H1 (cell line): ENCODE measurements at regions not wholly inside any gene's neighbourhood (a gene's known extent, or its start where the extent isn't known, plus 50 kb on each side); places are given as distances from the start of the nearest gene placed in this dataset.

Experiments
- CTCF ChIA-PET: fragments of 300-600 bp; sonication (Branson Sonifier 250); formaldehyde crosslinking; loops from one replicate; lab custom pipeline; 2021; ENCODE audit not compliant: partially characterized antibody; lab: Charles Lee
- POLR2A ChIA-PET: fragments of 300-600 bp; sonication (Branson Sonifier 250); formaldehyde crosslinking; loops from one replicate; lab custom pipeline; 2021; ENCODE audit warnings: inconsistent platforms; ENCODE audit not compliant: partially characterized antibody; lab: Charles Lee
- DNase-seq, 2 experiments: peaks; one replicate each; pipeline versions ENCODE4 v3.0.0 to v3.0.0-alpha.2; 2010 to 2022; ENCODE audit warnings: low spot score in 2 of 2, low read depth in 1 of 2, mixed read lengths in 1 of 2
- FAIRE-seq: peaks from 2 replicates; lab custom pipeline; 2011; peaks lifted over from hg19 to GRCh38; lab: Jason Lieb, UNC
- H2AFZ ChIP-seq: 2 replicates; pipeline ENCODE4 v1.8.1; 2012; ENCODE audit warnings: low read length, inconsistent platforms
- H2AK5ac ChIP-seq: 2 replicates; pipeline ENCODE4 v1.6.1; 2013; ENCODE audit warnings: low read depth, low read length
- H2BK120ac ChIP-seq: replicated peaks from 2 replicates; pipeline ENCODE3; 2013; ENCODE audit warnings: low read depth, low read length, inconsistent platforms
- H2BK12ac ChIP-seq: 2 replicates; pipeline ENCODE4 v1.6.1; 2013; ENCODE audit warnings: low read depth, low read length
- H2BK15ac ChIP-seq: 2 replicates; pipeline ENCODE4 v1.6.1; 2013; ENCODE audit warnings: low read length
- H2BK20ac ChIP-seq: 2 replicates; pipeline ENCODE4 v1.6.1; 2013; ENCODE audit warnings: low read length
- H2BK5ac ChIP-seq: 2 replicates; pipeline ENCODE4 v1.6.1; 2013; ENCODE audit warnings: low read depth, low read length
- H3K14ac ChIP-seq: 2 replicates; pipeline ENCODE4 v1.6.1; 2013; ENCODE audit warnings: inconsistent platforms; ENCODE audit not compliant: insufficient read length
- H3K18ac ChIP-seq: 2 replicates; pipeline ENCODE4 v1.6.1; 2013; ENCODE audit warnings: low read length; ENCODE audit errors: extremely low read depth
- H3K23ac ChIP-seq: 2 replicates; pipeline ENCODE4 v1.6.1; 2013; ENCODE audit warnings: inconsistent platforms; ENCODE audit not compliant: insufficient read length
- H3K23me2 ChIP-seq: 2 replicates; pipeline ENCODE4 v1.6.1; 2013; ENCODE audit warnings: low read depth, low read length
- H3K27ac ChIP-seq: 2 replicates; pipeline ENCODE4 v1.6.1; 2011; ENCODE audit warnings: low read depth, low read length, inconsistent platforms
- H3K27me3 ChIP-seq, 4 experiments: replicated peaks in 1 of 4; 1 replicate in 1 of 4; 2 replicates in 3 of 4; pipeline versions ENCODE4 v1.6.1 to v1.8.1; 2011 to 2013; ENCODE audit warnings: low read length in 3 of 4, mild to moderate bottlenecking in 3 of 4, inconsistent platforms in 2 of 4, mixed read lengths in 2 of 4, moderate library complexity in 1 of 4; ENCODE audit not compliant: control insufficient read depth in 3 of 4, insufficient read depth in 3 of 4; ENCODE audit errors: extremely low read depth in 1 of 4
- H3K36me3 ChIP-seq, 4 experiments: 2 replicates each; pipeline versions ENCODE4 v1.6.1 to v1.8.1; 2011 to 2013; ENCODE audit warnings: mild to moderate bottlenecking in 4 of 4, low read length in 3 of 4, moderate library complexity in 2 of 4, control low read depth in 1 of 4, inconsistent platforms in 1 of 4; ENCODE audit not compliant: insufficient read depth in 4 of 4, control insufficient read depth in 2 of 4
- H3K4ac ChIP-seq: replicated peaks from 2 replicates; pipeline ENCODE3; 2013; ENCODE audit warnings: low read length, low read depth, mixed read lengths, inconsistent platforms; ENCODE audit not compliant: insufficient read length
- H3K4me1 ChIP-seq, 4 experiments: replicated peaks in 1 of 4; 1 replicate in 1 of 4; 2 replicates in 3 of 4; pipeline versions ENCODE4 v1.6.1 to v1.8.1; 2011 to 2013; ENCODE audit warnings: low read length in 3 of 4, inconsistent platforms in 2 of 4, mixed read lengths in 1 of 4; ENCODE audit not compliant: insufficient read depth in 4 of 4, control insufficient read depth in 3 of 4
- H3K4me2 ChIP-seq, 2 experiments: 2 replicates each; pipeline versions ENCODE4 v1.6.1 to v1.8.1; 2011 to 2013; ENCODE audit warnings: low read depth in 2 of 2, low read length in 2 of 2, control low read depth in 1 of 2, inconsistent platforms in 1 of 2, mild to moderate bottlenecking in 1 of 2; ENCODE audit not compliant: insufficient read depth in 1 of 2
- H3K4me3 ChIP-seq, 4 experiments: fragments of 200-600, 300-600 bp in 1 of 4; sonication (generic), shearing (Covaris generic), sonication (Bioruptor Twin) in 1 of 4; 2 replicates each; pipeline versions ENCODE4 v1.5.1 to v1.8.1; 2011 to 2016; ENCODE audit warnings: low read length in 4 of 4, low read depth in 3 of 4, control low read depth in 2 of 4, inconsistent platforms in 2 of 4, mild to moderate bottlenecking in 2 of 4, mixed read lengths in 1 of 4, moderate library complexity in 1 of 4; ENCODE audit not compliant: insufficient read depth in 2 of 4; ENCODE audit errors: extremely low read depth in 1 of 4
- H3K56ac ChIP-seq: replicated peaks from 2 replicates; pipeline ENCODE3; 2013; ENCODE audit warnings: low read depth, mild to moderate bottlenecking, mixed read lengths, low read length, inconsistent platforms; ENCODE audit not compliant: insufficient read length
- H3K79me1 ChIP-seq: 2 replicates; pipeline ENCODE4 v1.6.1; 2013; ENCODE audit warnings: low read depth, low read length, control low read depth
- H3K79me2 ChIP-seq, 2 experiments: 2 replicates each; pipeline versions ENCODE4 v1.6.1 to v1.8.1; 2012 to 2013; ENCODE audit warnings: low read length in 2 of 2, mild to moderate bottlenecking in 2 of 2, inconsistent platforms in 1 of 2; ENCODE audit not compliant: insufficient read depth in 2 of 2, control insufficient read depth in 1 of 2
- H3K9ac ChIP-seq, 4 experiments: replicated peaks in 1 of 4; 1 replicate in 1 of 4; 2 replicates in 3 of 4; pipeline versions ENCODE4 v1.6.1 to v1.8.1; 2011 to 2013; ENCODE audit warnings: low read depth in 3 of 4, low read length in 3 of 4, control low read depth in 2 of 4, mild to moderate bottlenecking in 2 of 4, moderate library complexity in 2 of 4, inconsistent platforms in 1 of 4; ENCODE audit errors: extremely low read depth in 1 of 4
- H3K9me3 ChIP-seq, 2 experiments: 2 replicates each; pipeline versions ENCODE4 v1.6.1 to v1.8.1; 2012 to 2013; ENCODE audit warnings: mild to moderate bottlenecking in 2 of 2, moderate library complexity in 2 of 2, control low read depth in 1 of 2, inconsistent platforms in 1 of 2, low read depth in 1 of 2, low read length in 1 of 2, mixed read lengths in 1 of 2; ENCODE audit not compliant: insufficient read depth in 2 of 2
- H4K20me1 ChIP-seq, 2 experiments: replicated peaks in 1 of 2; 2 replicates each; pipeline versions ENCODE3 to v1.8.1; 2011 to 2013; ENCODE audit warnings: inconsistent platforms in 2 of 2, low read length in 2 of 2, mild to moderate bottlenecking in 1 of 2; ENCODE audit not compliant: insufficient read depth in 2 of 2, control insufficient read depth in 1 of 2
- H4K5ac ChIP-seq: 2 replicates; pipeline ENCODE4 v1.6.1; 2013; ENCODE audit warnings: low read length, low read depth, mixed read lengths, inconsistent platforms; ENCODE audit not compliant: insufficient read length
- H4K8ac ChIP-seq: 2 replicates; pipeline ENCODE4 v1.8.0; 2013; ENCODE audit warnings: mild to moderate bottlenecking, moderate library complexity, low read length, inconsistent platforms; ENCODE audit not compliant: insufficient read depth; ENCODE audit errors: extremely low read depth
- H4K91ac ChIP-seq: replicated peaks from 2 replicates; pipeline ENCODE3; 2013; ENCODE audit warnings: low read length, mixed read lengths, inconsistent platforms; ENCODE audit not compliant: insufficient read length
- BACH1 ChIP-seq: IDR thresholded peaks from 2 replicates; pipeline ENCODE4 v1.6.1; 2012; ENCODE audit warnings: low read length, improper control_type of control experiment
- CBX8 ChIP-seq: fragments of 300-800, 300-1000 bp; sonication (generic); IDR thresholded peaks from 2 replicates; pipeline ENCODE4 v1.7.1; 2016; ENCODE audit warnings: low read depth, low read length, borderline replicate concordance
- MAX ChIP-seq: IDR thresholded peaks from 2 replicates; pipeline ENCODE4 v1.6.1; 2012; ENCODE audit warnings: inconsistent platforms
- PHF8 ChIP-seq: fragments of 200-600 bp; sonication (generic); conservative IDR thresholded peaks from 2 replicates; pipeline ENCODE4 v1.7.1; 2012; ENCODE audit warnings: low read depth, mild to moderate bottlenecking, inconsistent platforms, low read length, moderate library complexity
- SIN3A ChIP-seq, 2 experiments: IDR thresholded peaks in 1 of 2; conservative IDR thresholded peaks in 1 of 2; 2 replicates each; pipeline ENCODE4 v1.6.1; 2011 to 2012; ENCODE audit warnings: low read length in 2 of 2, improper control_type of control experiment in 1 of 2, low read depth in 1 of 2, mild to moderate bottlenecking in 1 of 2
- SIX5 ChIP-seq: IDR thresholded peaks from 2 replicates; pipeline ENCODE4 v1.6.1; 2011; ENCODE audit warnings: mild to moderate bottlenecking, low read depth, low read length
- SP1 ChIP-seq: IDR thresholded peaks from 2 replicates; pipeline ENCODE4 v1.6.1; 2011; ENCODE audit warnings: low read depth, low read length
- WGBS, 2 experiments: shearing (Covaris generic) in 1 of 2; methylation state at CpG; one replicate each; pipeline versions ENCODE4 v1.1.6 to v1.1.7; 2013 to 2015; ENCODE audit warnings: low lambda C conversion rate in 2 of 2, mixed read lengths in 2 of 2, inconsistent platforms in 1 of 2, low coverage in 1 of 2, missing lambda C conversion rate in 1 of 2; ENCODE audit not compliant: insufficient replicate concordance in 2 of 2, insufficient coverage in 1 of 2, insufficient read length in 1 of 2; ENCODE audit errors: extremely low coverage in 1 of 2, missing lambda C conversion rate in 1 of 2; 5-methylcytosine and 5-hydroxymethylcytosine counted together

DNA sequence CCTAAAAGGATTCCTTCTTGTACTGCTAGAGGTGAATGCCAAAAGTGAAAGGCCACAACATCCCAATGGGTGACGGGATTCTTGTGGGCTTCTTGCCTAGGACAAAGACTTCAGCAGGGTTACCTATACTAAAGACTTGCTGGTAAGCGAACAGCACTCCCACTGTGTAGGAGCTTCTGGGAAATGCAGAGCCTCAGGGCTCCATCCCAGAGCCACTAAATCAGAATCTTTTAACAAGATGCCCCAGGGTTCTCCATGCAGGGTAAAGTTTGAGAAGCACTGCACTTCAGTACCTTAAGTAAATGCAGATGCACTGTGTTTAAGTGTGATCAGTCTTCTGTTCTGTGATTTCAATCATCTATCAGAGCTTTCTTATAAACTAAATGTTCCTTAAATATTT is 266.9 kb upstream of the KLF14 start:
- WGBS, 2 experiments: 49% methylated on average over 2 of the region's 2 CpGs; no CpG with 5 or more reads in 1 of the 2 experiments
- Histone ChIP-seq H4K20me1 (no peaks in the 10 kb centered on the region), H3K23ac (no peak overlapping the region), H3K56ac (no peak overlapping the region), H2BK5ac (no peak overlapping the region), H2BK120ac (no peak overlapping the region), H2AFZ (no peak overlapping the region), H3K36me3 (peaks cover 0 to 4% (median 0%) of the 10 kb centered on the region in 4 experiments; a peak in 2 of 8 replicates), H3K9me3 (no peaks in the 10 kb centered on the region), H3K9ac (no peak overlapping the region), H3K27me3 (no peaks in the 10 kb centered on the region), H3K23me2 (no peaks in the 10 kb centered on the region), H2AK5ac (no peak overlapping the region), H3K79me2 (peaks cover 0 to 4% of the 10 kb centered on the region in 2 experiments; a peak in 1 of 4 replicates), H4K91ac (no peak overlapping the region), H3K4ac (no peak overlapping the region), H3K27ac (no peak overlapping the region), H3K4me3 (no peak overlapping the region), H3K18ac (no peak overlapping the region), H3K79me1 (peaks cover 2% of the 10 kb centered on the region; the same call in 1 of the 2 replicates), H4K5ac (no peak overlapping the region), H4K8ac (no peak overlapping the region), H2BK15ac (no peak overlapping the region), H3K4me1 (no peaks in the 10 kb centered on the region), H2BK20ac (no peak overlapping the region), H3K14ac (no peak overlapping the region), H3K4me2 (no peak overlapping the region), H2BK12ac (no peak overlapping the region)
- FAIRE-seq (no peak), DNase-seq (no peak)
- no peak for TF ChIP-seq PHF8
- no peak for TF ChIP-seq CBX8
- no peak for TF ChIP-seq SIN3A (conservative IDR thresholded peaks at IDR 0.05 in 1 of 2, IDR thresholded peaks at IDR 0.05 in 1 of 2; ENCODE audit: low read depth in 1 of 2, low read length in 2 of 2)
- no peak for TF ChIP-seq MAX
- no peak for TF ChIP-seq SIX5
- TF ChIP-seq BACH1: no peak
- TF ChIP-seq SP1: no peak
- POLR2A ChIA-PET: interaction anchor here (0.6 kb wide), 1 partner anchor 16 kb away, joined by 3 read pairs; no protein-coding TSS in a partner anchor
- CTCF ChIA-PET: interaction anchor here (1.0 to 8.0 kb wide), 5 partner anchors 13 to 104 kb away, joined by 3 to 55 read pairs (median 4); no protein-coding TSS in a partner anchor
